Brain microvascular endothelial cell (primary cell): ENCODE measurements at regions not wholly inside any gene's neighbourhood (a gene's known extent, or its start where the extent isn't known, plus 50 kb on each side); places are given as distances from the start of the nearest gene placed in this dataset.
"Not testable (repeated sequence)": the region's sequence is repeated elsewhere in the genome, so short reads cannot be mapped to it uniquely, and the experiment has no call there.

ENCODE experiments used
- DNase-seq: peaks from one replicate; pipeline ENCODE4 v3.0.0-alpha.2; 2020
- H3K27ac ChIP-seq: fragments of 250-450 bp; sonication (Bioruptor Pico); 2 replicates; pipeline ENCODE4 v1.5.1; 2020; ENCODE audit warnings: mild to moderate bottlenecking, moderate library complexity
- H3K27me3 ChIP-seq: fragments of 250-450 bp; sonication (Bioruptor Pico); replicated peaks from 2 replicates; pipeline ENCODE4 v1.5.1; 2020; ENCODE audit warnings: mild to moderate bottlenecking
- H3K36me3 ChIP-seq: fragments of 250-450 bp; sonication (Bioruptor Pico); replicated peaks from 2 replicates; pipeline ENCODE4 v1.5.1; 2020; ENCODE audit warnings: mild to moderate bottlenecking
- H3K4me3 ChIP-seq: 2 replicates; pipeline ENCODE4 v1.5.1; 2011; ENCODE audit warnings: low read depth, mild to moderate bottlenecking, control low read depth, low read length, moderate library complexity
- CTCF ChIP-seq: IDR thresholded peaks from 2 replicates; pipeline ENCODE4 v1.5.1; 2011; ENCODE audit warnings: low read depth, mild to moderate bottlenecking, moderate library complexity, low read length, control low read depth, inconsistent platforms; ENCODE audit errors: missing control alignments
- in situ Hi-C: cut with HindIII; loops from 2 replicates; pipeline ENCODE4 v1.10.0; 2017; ENCODE audit warnings: low sequenced_read_pairs, low pct_ligation_motif_present

- H3K27me3 ChIP-seq = no peaks in the 10 kb centered on the region
- peak; percentile 47 for DNase-seq
- in situ Hi-C loops = no loop called here
- TF ChIP-seq CTCF = no peak
- H3K4me3 ChIP-seq = no peak overlapping the region
- no peak overlapping the region for H3K27ac ChIP-seq
- no peaks in the 10 kb centered on the region for H3K36me3 ChIP-seq
Measured at GRCh38 chr5:57718155-57718554, 235.5 kb upstream of the ACTBL2 start.

- in situ Hi-C loops = no loop called here
- H3K36me3 ChIP-seq = no peaks in the 10 kb centered on the region
- no peak overlapping the region for H3K27ac ChIP-seq
- no peak for DNase-seq
- H3K27me3 ChIP-seq = no peaks in the 10 kb centered on the region
- TF ChIP-seq CTCF = no peak
- H3K4me3 ChIP-seq = no peak overlapping the region
Measured at GRCh38 chr5:57717555-57717954, 234.9 kb upstream of the ACTBL2 start.

- in situ Hi-C loops = no loop called here
- DNase-seq = no peak
- H3K36me3 ChIP-seq = no peaks in the 10 kb centered on the region
- H3K27me3 ChIP-seq = no peaks in the 10 kb centered on the region
- no peak overlapping the region for H3K27ac ChIP-seq
- H3K4me3 ChIP-seq = no peak overlapping the region
- TF ChIP-seq CTCF = no peak
Measured at GRCh38 chr5:57716661-57717060, 234.1 kb upstream of the ACTBL2 start.

- Histone ChIP-seq H3K4me3 (no peak overlapping the region), H3K36me3 (no peaks in the 10 kb centered on the region), H3K27ac (no peak overlapping the region), H3K27me3 (no peaks in the 10 kb centered on the region)
- no peak for TF ChIP-seq CTCF
- in situ Hi-C loops = no loop called here
- DNase-seq = no peak
Measured at GRCh38 chr5:57715296-57715695, 232.7 kb upstream of the ACTBL2 start.

DNA sequence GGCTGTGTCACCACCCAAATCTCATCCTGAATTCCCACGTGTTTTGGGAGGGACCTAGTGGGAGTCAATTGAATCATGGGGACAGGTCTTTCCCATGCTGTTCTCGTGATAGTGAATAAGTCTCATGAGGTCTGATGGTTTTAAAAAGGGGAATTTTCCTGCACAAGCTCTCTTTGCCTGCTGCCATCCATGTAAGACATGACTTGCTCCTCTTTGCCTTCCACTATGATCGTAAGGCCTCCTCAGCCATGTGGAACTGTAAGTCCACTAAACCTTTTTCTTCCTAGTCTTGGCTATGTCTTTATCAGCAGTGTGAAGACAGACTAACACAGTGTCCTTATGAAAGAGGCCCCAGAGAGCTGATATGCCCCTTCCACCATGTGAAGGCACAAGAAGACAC, 230.9 kb upstream of the ACTBL2 start:
- H3K27ac ChIP-seq, H3K4me3 ChIP-seq, H3K36me3 ChIP-seq, H3K27me3 ChIP-seq, in situ Hi-C loops, DNase-seq: not testable (repeated sequence)

GRCh38 chr5:57711946-57712345, 229.3 kb upstream of the ACTBL2 start:
- H3K27ac ChIP-seq = no peak overlapping the region
- in situ Hi-C loops = no loop called here
- H3K27me3 ChIP-seq = no peaks in the 10 kb centered on the region
- no peak overlapping the region for H3K4me3 ChIP-seq
- no peak for DNase-seq
- no peak for TF ChIP-seq CTCF
- H3K36me3 ChIP-seq = no peaks in the 10 kb centered on the region
